Dedifferentiated amniotic fluid mesenchymal stem cell (primary cell): ENCODE measurements at regions not wholly inside any gene's neighbourhood (a gene's known extent, or its start where the extent isn't known, plus 50 kb on each side); places are given as distances from the start of the nearest gene placed in this dataset.
"Not testable (repeated sequence)": the region's sequence is repeated elsewhere in the genome, so short reads cannot be mapped to it uniquely, and the experiment has no call there.

Source experiments
- DNase-seq: peaks from one replicate; pipeline ENCODE4 v3.0.0-alpha.2; 2016; ENCODE audit errors: extremely low spot score

GRCh38 chr5:174520420-174521396 lies 203.7 kb upstream of the MSX2 start:
- DNase-seq: no peak

DNA sequence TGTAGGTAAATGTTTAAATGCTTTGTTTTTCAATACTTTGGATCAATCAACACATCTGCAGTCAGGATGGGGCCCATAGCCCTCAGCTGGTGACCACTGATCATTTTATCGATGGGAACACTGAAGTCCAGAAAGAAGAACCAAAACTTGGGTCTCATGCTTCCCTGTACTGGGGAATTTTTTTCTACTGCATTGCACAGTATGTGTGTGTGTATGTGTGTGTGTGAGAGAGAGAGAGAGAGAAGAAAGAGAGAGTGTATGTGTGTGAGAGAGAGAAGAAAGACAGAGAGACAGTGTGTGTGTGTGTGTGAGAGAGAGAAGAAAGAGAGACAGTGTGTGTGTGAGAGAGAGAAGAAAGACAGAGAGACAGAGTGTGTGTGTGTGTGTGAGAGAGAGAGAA lies 202.9 kb upstream of the MSX2 start:
- no peak for DNase-seq

DNA sequence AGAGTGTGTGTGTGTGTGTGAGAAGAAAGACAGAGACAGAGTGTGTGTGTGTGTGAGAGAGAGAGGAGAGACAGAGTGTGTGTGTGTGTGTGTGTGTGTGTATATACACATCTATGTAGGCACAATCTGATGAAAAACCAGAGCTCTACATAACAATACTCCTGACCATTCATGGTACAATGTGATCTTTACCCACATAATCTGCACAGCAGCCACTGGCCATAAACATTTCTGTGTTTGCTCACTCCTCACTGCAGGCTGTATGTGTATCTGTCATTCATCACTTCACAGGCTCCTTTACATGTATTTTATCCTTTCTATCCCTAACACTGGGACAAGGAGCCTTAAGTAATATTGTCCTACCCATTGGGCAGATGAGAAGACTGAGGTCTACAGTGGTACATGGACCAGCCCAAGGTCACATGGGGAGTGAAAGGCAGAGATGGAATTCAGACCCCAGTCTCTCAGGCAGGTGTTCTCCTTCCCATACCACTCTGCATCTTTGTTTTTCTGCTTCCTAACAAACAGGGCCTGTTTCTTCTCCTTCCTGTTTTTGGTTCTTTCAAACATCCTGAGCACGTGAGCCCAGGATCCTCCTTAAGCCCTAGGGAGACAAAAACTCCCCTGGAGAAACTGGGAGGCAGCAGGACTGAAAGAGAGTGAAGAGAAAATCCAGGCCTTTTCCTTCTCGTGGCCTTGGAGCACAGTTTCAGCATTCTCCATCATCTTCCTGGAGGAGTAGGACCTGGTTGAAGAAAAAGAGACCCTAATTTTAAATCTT lies 201.7 kb upstream of the MSX2 start:
- no peak for DNase-seq

GRCh38 chr5:174523311-174524071 lies 200.9 kb upstream of the MSX2 start:
- no peak for DNase-seq

GRCh38 chr5:174524351-174524750 lies 200.0 kb upstream of the MSX2 start:
- DNase-seq: no peak

GRCh38 chr5:174526177-174526576 lies 198.2 kb upstream of the MSX2 start:
- no peak for DNase-seq

GRCh38 chr5:174527916-174528540 lies 196.4 kb upstream of the MSX2 start:
- DNase-seq: no peak

DNA sequence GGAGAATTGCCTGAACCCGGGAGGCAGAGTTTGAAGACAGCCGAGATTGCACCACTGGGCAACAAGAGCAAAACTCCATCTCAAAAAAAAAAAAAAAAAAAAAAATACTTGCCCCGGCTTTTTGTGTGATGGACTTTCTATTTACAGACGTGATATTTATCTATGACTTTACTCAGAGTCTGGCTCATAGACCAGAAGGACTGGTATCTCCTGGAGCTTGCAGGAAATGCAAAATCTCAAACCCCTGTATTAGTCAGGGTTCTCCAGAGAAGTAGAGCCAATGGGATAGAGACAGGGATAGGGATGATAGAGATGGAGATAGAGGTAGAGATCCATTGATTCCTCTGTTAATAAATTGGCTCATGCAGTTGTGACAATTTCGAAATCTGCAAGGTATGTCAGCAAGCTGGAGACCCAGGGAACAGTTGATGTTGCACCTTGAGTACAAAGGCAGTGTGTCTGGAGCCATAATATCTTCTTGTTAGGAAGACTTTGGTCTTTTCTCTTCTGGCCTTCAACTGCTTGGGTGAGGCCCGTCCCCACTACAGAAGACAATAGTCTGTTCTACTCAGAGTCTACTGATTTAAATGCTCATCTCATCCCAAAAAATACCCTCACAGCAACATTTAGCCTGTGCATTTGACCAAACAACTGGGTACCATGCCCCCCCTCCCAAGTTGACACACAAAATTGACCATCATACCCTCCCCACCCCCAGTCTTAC lies 195.4 kb upstream of the MSX2 start:
- no peak for DNase-seq

DNA sequence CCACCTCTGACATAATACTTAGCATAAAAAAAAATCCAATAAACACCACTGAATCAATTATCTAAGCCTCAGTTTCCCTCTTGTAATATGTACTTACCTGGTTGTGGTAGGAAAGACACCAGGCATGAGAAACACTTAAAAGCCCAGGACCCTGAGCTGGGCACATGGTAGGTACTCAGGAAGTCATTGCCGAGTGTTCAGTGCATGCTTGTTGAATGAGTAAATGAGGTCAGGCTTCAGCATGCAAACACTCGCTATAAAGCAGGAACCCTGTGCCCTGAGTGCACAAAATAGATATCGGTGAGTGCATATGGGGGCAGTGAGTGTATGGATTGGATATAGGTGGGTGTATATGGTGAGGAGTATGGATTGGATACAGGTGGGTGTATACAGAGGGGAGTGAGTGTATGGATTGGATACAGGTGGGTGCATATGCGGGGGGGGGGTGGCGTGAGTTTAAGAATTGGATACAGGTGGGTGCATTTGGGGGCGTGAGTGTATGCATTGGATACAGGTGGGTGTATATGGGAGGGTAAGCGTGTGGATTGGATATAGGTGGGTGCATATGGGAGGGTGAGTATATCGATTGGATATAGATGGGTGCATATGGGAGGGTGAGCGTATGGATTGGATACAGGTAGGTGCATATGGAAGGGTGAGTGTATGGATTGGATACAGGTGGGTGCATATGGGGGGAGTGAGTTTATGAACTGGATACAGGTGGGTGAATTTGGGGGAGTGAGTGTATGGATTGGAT lies 194.3 kb upstream of the MSX2 start:
- no peak for DNase-seq

DNA sequence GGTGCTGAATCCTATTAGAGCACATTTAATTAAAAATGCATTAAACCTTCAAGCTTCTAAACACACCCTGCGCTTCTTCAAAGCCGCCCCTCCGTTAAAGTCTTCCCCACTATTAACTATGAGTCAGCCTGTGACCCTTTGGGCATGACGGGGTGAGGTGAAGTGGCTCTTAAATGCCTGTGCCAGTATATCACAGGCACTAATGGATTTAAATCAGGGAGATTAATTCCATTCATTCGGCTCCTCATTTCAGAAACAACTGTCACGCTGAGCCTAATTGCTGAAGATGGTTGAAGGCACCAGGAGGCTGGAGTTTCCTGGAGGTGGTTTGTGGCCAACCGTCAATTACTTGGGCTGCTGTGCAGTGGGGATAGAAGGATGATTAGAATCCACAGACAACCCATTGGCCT lies 192.6 kb upstream of the MSX2 start:
- no peak for DNase-seq

DNA sequence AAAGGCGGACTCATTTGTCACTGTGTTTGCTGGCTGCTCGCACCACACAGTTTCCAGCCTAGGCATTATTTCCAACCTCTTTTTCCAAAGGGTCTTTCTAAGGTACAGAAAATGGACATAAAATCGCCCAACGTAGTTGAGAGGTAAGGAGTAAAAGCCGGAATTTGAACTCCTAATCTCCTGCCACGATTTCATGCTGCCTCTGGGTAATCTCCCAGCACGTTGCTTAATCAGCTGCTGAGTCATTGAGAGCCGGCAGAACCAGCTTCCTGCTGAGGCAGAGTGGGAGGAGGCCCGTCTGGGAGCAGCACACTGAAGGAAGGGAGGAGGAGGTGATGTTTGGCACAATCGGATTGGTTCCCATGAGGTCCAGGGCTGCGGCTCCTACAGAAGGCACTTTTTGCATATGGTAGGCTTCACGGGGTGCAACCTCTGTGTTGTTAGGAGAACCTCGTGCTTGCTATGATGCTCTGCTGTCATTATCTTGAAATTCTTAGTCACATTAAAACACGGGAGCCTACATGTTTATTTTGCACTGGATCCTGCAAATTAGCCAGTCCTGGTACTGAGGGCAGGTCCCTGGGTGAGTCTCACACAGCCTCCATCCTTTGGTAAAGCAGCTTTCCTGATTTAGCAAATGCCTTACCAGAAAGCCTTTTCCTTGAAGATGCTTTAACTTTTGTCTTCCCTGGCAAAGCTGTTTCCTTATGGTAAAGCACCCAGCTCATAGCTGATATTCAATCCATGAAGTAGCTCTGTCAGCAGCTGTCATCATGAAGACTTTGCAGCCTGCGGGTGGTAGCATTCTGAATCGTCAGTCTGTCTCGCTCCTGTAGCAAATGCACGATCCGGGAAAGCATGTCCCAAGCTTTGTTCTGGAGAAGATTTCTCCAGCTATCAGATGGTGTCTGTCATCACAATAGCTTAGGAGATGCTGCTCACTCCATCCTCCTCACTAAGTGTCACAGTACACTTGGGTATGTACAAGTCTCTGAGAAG lies 191.6 kb upstream of the MSX2 start:
- DNase-seq: peak; percentile 94

- DNase-seq: peak; percentile 70
These were observed 190.6 kb upstream of the MSX2 start for GRCh38 chr5:174533751-174534241.

- no peak for DNase-seq
These were observed 188.7 kb upstream of the MSX2 start for GRCh38 chr5:174535669-174536068.

DNA sequence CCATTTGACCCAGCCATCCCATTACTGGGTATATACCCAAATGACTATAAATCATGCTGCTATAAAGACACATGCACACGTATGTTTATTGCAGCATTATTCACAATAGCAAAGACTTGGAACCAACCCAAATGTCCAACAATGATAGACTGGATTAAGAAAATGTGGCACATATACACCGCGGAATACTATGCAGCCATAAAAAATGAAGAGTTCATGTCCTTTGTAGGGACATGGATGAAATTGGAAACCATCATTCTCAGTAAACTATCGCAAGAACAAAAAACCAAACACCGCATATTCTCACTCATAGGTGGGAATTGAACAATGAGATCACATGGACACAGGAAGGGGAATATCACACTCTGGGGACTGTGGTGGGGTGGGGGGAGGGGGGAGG lies 184.6 kb upstream of the MSX2 start:
- DNase-seq: not testable (repeated sequence)

GRCh38 chr5:174542037-174542436 lies 182.3 kb upstream of the MSX2 start:
- no peak for DNase-seq

- no peak for DNase-seq
These were observed 181.9 kb upstream of the MSX2 start for GRCh38 chr5:174542471-174542870.

DNA sequence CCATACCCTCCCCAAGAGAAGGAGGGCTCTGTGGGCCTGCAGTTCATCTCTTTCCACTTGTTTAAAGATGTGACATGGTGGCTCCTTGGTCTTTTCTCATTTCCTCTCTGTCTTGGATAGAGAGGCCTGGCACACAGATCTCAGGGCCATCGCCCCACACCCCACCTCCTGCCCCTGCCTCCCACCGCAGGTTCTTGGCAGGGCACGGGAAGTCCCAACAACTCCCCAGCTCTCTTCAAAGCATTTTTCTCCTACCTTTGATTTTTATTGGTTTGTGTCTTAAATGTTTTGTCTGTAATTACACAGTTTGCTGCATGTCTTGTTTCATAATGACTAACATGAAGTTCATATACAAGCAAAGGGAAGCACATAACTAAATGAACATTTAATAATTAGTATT lies 178.5 kb upstream of the MSX2 start:
- DNase-seq: no peak

GRCh38 chr5:174547814-174548213 lies 176.6 kb upstream of the MSX2 start:
- DNase-seq: no peak

GRCh38 chr5:174549254-174549653 lies 175.1 kb upstream of the MSX2 start:
- no peak for DNase-seq
